Inflammatory macrophage treated with lipopolysaccharide for 1 hour (primary cell): ENCODE measurements at regions not wholly inside any gene's neighbourhood (a gene's known extent, or its start where the extent isn't known, plus 50 kb on each side); places are given as distances from the start of the nearest gene placed in this dataset.

Experiments used
- DNase-seq, 2 donors: peaks; one replicate each; pipeline ENCODE4 v3.0.0-alpha.2; 2020 to 2022

GRCh38 chr11:128361451-128362020 lies 225.8 kb downstream of the ETS1 start:
- no peak for DNase-seq

GRCh38 chr11:128359515-128359914 lies 227.8 kb downstream of the ETS1 start:
- DNase-seq: no peak

GRCh38 chr11:128357073-128357472 lies 230.3 kb downstream of the ETS1 start:
- no peak for DNase-seq

GRCh38 chr11:128355558-128355957 lies 231.8 kb downstream of the ETS1 start:
- DNase-seq: no peak

- DNase-seq: no peak
Observed at GRCh38 chr11:128354476-128354875, 232.9 kb downstream of the ETS1 start.

- no peak for DNase-seq
Observed at GRCh38 chr11:128351168-128351567, 236.2 kb downstream of the ETS1 start.

- DNase-seq: no peak
Observed at GRCh38 chr11:128349650-128350299, 237.6 kb downstream of the ETS1 start.

- no peak for DNase-seq
Observed at GRCh38 chr11:128346804-128347203, 240.6 kb downstream of the ETS1 start.

- no peak for DNase-seq
Observed at GRCh38 chr11:128345316-128345715, 242.0 kb downstream of the ETS1 start.

- DNase-seq: no peak
Observed at GRCh38 chr11:128343870-128344269, 243.5 kb downstream of the ETS1 start.

GRCh38 chr11:128343135-128343514 lies 244.2 kb downstream of the ETS1 start:
- no peak for DNase-seq

GRCh38 chr11:128342511-128343134 lies 244.7 kb downstream of the ETS1 start:
- no peak for DNase-seq

GRCh38 chr11:128341280-128342248 lies 245.8 kb downstream of the ETS1 start:
- DNase-seq: no peak

GRCh38 chr11:128339792-128340191 lies 247.6 kb downstream of the ETS1 start:
- no peak for DNase-seq

GRCh38 chr11:128338811-128339210 lies 248.5 kb downstream of the ETS1 start:
- no peak for DNase-seq

- no peak for DNase-seq
Observed at GRCh38 chr11:128336203-128336602, 251.2 kb downstream of the ETS1 start.

- DNase-seq: no peak
Observed at GRCh38 chr11:128335729-128336128, 251.6 kb downstream of the ETS1 start.

- peak; percentile 16 to 52 for DNase-seq
Observed at GRCh38 chr11:128334311-128335044, 252.9 kb downstream of the ETS1 start.

GRCh38 chr11:128331317-128331716 lies 256.0 kb downstream of the ETS1 start:
- no peak for DNase-seq

- DNase-seq: no peak
Observed at GRCh38 chr11:128330203-128330602, 257.2 kb downstream of the ETS1 start.

GRCh38 chr11:128328955-128329551 lies 258.3 kb downstream of the ETS1 start:
- no peak for DNase-seq

GRCh38 chr11:128327274-128327673 lies 260.1 kb downstream of the ETS1 start:
- no peak for DNase-seq
